Mesothelial cell of epicardium (in vitro differentiated cells): ENCODE measurements at regions not wholly inside any gene's neighbourhood (a gene's known extent, or its start where the extent isn't known, plus 50 kb on each side); places are given as distances from the start of the nearest gene placed in this dataset.
"Not testable (repeated sequence)": the region's sequence is repeated elsewhere in the genome, so short reads cannot be mapped to it uniquely, and the experiment has no call there.

Experiments used
- DNase-seq, 2 experiments: peaks; one replicate each; pipeline ENCODE4 v3.0.0; 2021; ENCODE audit warnings: low spot score in 2 of 2; ENCODE audit not compliant: unreplicated experiment in 2 of 2
- H3K27ac Mint-ChIP-seq: 2 replicates; pipeline ENCODE4 v1.8.0; 2021; ENCODE audit warnings: mixed read lengths
- H3K27me3 Mint-ChIP-seq: 2 replicates; pipeline ENCODE4 v1.8.0; 2021; ENCODE audit warnings: low read depth, mixed read lengths
- H3K36me3 Mint-ChIP-seq: 2 replicates; pipeline ENCODE4 v1.8.0; 2021; ENCODE audit warnings: mixed read lengths
- H3K4me1 Mint-ChIP-seq: 2 replicates; pipeline ENCODE4 v1.8.0; 2021; ENCODE audit warnings: mixed read lengths
- H3K4me3 Mint-ChIP-seq: 2 replicates; pipeline ENCODE4 v1.8.0; 2021; ENCODE audit warnings: mild to moderate bottlenecking, moderate library complexity, mixed read lengths
- H3K9me3 Mint-ChIP-seq: 2 replicates; pipeline ENCODE4 v1.8.0; 2021; ENCODE audit warnings: mixed read lengths
- TF ChIP-seq, protein P1 (sequence below): fragments of 200-600 bp; sonication (generic); IDR thresholded peaks from one replicate; pipeline ENCODE4 v1.5.0; 2021; ENCODE audit warnings: antibody characterized with exemption; ENCODE audit not compliant: unreplicated experiment

DNA sequence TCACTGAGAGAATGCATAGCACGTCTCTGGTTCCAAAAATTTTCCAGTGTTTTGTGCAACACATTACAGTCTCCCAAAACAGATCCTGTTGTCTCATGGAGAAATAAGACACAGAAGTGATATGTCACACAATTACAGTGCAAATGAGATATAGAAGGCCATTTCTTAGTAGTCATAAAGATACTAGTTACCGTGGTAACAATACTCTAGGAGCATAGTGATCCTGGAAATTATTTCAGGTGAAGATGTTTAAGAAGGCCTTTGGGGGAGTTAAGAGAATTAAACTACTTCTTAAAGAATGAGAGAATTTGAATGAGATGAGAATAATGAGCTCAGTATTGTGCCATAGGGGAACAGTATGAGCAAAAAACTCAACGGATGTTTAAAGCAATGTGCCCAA, 628.0 kb upstream of the MIR17HG start:
- Mint-ChIP-seq H3K36me3 (no peaks in the 10 kb centered on the region), H3K27ac (no peak overlapping the region), H3K27me3 (no peaks in the 10 kb centered on the region), H3K4me3 (no peak overlapping the region), H3K4me1 (peaks cover 15% of the 10 kb centered on the region), H3K9me3 (no peaks in the 10 kb centered on the region)
- TF ChIP-seq, protein P1, sequence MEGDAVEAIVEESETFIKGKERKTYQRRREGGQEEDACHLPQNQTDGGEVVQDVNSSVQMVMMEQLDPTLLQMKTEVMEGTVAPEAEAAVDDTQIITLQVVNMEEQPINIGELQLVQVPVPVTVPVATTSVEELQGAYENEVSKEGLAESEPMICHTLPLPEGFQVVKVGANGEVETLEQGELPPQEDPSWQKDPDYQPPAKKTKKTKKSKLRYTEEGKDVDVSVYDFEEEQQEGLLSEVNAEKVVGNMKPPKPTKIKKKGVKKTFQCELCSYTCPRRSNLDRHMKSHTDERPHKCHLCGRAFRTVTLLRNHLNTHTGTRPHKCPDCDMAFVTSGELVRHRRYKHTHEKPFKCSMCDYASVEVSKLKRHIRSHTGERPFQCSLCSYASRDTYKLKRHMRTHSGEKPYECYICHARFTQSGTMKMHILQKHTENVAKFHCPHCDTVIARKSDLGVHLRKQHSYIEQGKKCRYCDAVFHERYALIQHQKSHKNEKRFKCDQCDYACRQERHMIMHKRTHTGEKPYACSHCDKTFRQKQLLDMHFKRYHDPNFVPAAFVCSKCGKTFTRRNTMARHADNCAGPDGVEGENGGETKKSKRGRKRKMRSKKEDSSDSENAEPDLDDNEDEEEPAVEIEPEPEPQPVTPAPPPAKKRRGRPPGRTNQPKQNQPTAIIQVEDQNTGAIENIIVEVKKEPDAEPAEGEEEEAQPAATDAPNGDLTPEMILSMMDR = no peak
- DNase-seq = no peak

DNA sequence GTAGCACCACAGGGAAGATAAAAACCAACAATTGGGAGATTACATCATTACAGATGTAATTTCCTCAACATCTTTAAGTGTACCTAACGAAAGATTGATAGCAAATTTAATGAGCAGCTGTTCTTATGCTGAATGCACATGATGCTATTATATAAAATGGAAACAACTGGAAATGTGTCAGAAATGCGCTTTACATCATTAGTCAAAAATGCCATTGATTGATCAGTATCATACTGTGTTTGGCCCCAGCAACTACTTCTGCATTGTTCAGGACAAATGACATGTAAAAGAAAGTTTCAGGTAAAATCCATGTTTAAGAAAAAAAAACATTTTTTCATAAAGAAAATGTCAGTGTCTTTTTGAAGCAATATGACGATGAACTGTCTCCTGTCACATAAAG, 625.5 kb upstream of the MIR17HG start:
- no peaks in the 10 kb centered on the region for H3K36me3 Mint-ChIP-seq
- peaks cover 13% of the 10 kb centered on the region for H3K4me1 Mint-ChIP-seq
- H3K4me3 Mint-ChIP-seq = no peak overlapping the region
- no peak overlapping the region for H3K27ac Mint-ChIP-seq
- no peaks in the 10 kb centered on the region for H3K9me3 Mint-ChIP-seq
- H3K27me3 Mint-ChIP-seq = no peaks in the 10 kb centered on the region
- DNase-seq = no peak
- TF ChIP-seq, protein P1 = no peak

DNA sequence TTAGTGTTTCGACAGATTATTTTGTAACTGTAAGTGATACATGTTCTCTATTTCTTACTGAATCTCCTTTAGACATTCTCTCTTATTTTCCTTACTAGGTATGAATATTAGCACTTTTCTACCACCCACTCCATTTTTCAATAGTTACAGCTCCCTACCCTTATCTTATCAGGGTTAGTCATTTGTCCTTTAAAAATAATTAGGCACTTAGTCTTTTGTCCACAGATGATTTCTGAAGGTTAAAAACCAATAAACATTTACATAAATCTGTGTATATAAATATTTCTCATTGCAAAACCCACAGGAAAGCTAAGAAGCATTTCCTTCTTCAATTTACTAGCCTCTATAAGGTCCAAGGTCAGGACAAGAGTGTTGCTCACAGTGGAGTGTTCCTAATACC, 624.1 kb upstream of the MIR17HG start:
- Mint-ChIP-seq H3K27me3 (no peaks in the 10 kb centered on the region), H3K27ac (no peak overlapping the region), H3K9me3 (no peaks in the 10 kb centered on the region), H3K4me1 (peaks cover 3% of the 10 kb centered on the region), H3K4me3 (no peak overlapping the region), H3K36me3 (no peaks in the 10 kb centered on the region)
- TF ChIP-seq, protein P1 = no peak
- no peak for DNase-seq

DNA sequence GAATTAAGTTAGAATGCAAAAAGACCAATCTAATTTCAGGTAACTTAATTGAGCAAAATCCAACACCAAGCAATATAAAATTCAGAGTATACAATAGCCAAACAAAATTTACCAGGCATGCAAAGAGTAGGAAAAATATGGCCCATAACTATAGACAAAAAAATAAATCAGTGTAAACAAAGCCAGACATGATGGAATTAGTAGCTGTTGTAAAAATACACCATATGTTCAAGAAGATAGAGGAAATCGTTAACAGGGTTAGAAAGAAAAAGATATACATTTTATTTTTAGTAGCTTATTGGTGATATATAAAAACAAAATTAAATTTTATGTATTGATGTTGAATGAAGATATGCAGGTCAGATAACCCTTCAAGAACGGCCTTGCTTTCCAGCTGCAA, 621.1 kb upstream of the MIR17HG start:
- Mint-ChIP-seq H3K4me1 (peaks cover 3% of the 10 kb centered on the region), H3K36me3 (no peaks in the 10 kb centered on the region), H3K27ac (no peak overlapping the region), H3K27me3 (no peaks in the 10 kb centered on the region), H3K4me3 (no peak overlapping the region), H3K9me3 (no peaks in the 10 kb centered on the region)
- TF ChIP-seq, protein P1 = no peak
- no peak for DNase-seq

DNA sequence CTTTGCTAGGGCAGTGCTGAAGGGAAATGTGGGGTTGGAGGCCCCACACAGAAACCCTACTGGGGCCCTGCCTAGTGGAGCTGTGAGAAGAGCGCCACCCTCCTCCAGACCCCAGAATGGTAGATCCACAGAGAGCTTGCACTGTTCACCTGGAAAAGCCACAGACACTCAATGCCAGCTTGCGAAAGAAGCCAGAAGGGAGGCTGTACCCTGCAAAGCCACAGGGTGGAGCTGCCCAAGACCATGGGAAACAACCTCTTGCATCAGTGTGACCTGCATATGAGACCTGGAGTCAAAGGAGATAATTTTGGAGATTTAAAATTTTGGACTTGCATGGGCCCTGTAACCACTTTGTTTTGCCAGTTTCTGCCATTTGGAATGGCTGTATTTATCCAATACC, 615.4 kb upstream of the MIR17HG start:
- Mint-ChIP-seq H3K36me3 (peaks cover 6% of the 10 kb centered on the region), H3K27ac (no peak overlapping the region), H3K9me3 (peaks cover 29% of the 10 kb centered on the region), H3K4me3 (no peak overlapping the region), H3K27me3 (no peaks in the 10 kb centered on the region), H3K4me1 (no peaks in the 10 kb centered on the region)
- no peak for DNase-seq
- TF ChIP-seq, protein P1 = no peak

DNA sequence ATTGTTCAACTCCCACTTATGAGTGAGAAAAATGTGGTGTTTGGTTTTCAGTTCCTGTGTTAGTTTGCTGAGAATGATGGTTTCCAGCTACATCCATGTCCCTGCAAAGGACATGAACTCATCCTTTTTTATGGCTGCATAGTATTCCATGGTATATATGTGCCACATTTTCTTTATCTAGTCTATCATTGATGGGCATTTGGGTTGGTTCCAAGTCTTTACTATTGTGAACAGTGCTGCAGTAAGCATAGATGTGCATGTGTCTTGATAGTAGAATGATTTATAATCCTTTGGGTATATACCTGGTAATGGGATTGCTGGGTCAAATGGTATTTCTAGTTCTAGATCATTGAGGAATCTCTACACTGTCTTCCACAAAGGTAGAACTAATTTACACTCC, 613.0 kb upstream of the MIR17HG start:
- H3K4me1 Mint-ChIP-seq, DNase-seq, H3K27me3 Mint-ChIP-seq, H3K27ac Mint-ChIP-seq, H3K36me3 Mint-ChIP-seq, H3K4me3 Mint-ChIP-seq: not testable (repeated sequence)
- peaks cover 35% of the 10 kb centered on the region for H3K9me3 Mint-ChIP-seq
